ENCODE measurements at regions not wholly inside any gene's neighbourhood (a gene's known extent, or its start where the extent isn't known, plus 50 kb on each side); places are given as distances from the start of the nearest gene placed in this dataset.

- TF ChIP-seq TARDBP (IDR thresholded peaks at IDR 0.05): no peak
- TF ChIP-seq ZNF384 (IDR thresholded peaks at IDR 0.05): no peak
- TF ChIP-seq FOXK2 (IDR thresholded peaks at IDR 0.05): no peak
- no peak for TF ChIP-seq BHLHE40 (IDR thresholded peaks at IDR 0.05; ENCODE audit: borderline replicate concordance)
- no peak for TF ChIP-seq FOXM1 (IDR thresholded peaks at IDR 0.05; ENCODE audit: borderline replicate concordance)
- no peak for TF ChIP-seq NFRKB (IDR thresholded peaks at IDR 0.05)
- no peak for TF ChIP-seq SP1 (IDR thresholded peaks at IDR 0.05)
- no peak for TF ChIP-seq FOXA1 (IDR thresholded peaks at IDR 0.05)
Observed at GRCh38 chr16:79493911-79494310, 106.6 kb downstream of the MAF start.

All from HEK293T (cell line).